ENCODE measurements at regions not wholly inside any gene's neighbourhood (a gene's known extent, or its start where the extent isn't known, plus 50 kb on each side); places are given as distances from the start of the nearest gene placed in this dataset.

DNA sequence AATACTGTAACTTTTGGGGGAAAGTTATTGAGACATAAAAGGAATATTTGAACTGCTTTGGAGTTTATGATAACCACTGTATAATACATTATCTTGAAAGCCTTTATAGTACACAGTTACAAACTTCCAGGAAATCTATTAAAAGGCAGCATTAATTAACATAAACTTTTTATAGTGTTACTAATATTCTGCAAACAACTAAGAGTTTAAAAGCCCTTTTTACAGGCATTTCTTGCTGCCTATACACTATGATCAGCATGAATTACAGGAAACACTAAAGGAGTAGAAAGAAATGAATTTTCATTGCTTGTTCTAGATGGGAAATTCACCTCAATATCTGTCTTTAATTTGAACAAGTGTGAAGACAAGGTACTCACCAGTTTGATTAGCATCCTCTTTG, 252.3 kb upstream of the ZFP64 start:
- CTCF ChIA-PET: no interaction called here
- in situ Hi-C loops (cut with MboI) (no loop called here), intact Hi-C loops (cut with micrococcal nuclease; ENCODE audit: unreplicated experiment) (no loop called here)
- ATAC-seq (no peak), FAIRE-seq (no peak), DNase-seq (ENCODE audit: low read depth, low spot score) (no peak)
- Histone ChIP-seq H3K9ac (ENCODE audit: control insufficient read depth, insufficient read depth, low read length) (no peak overlapping the region), H3K27ac (ENCODE audit: control insufficient read depth, insufficient read depth) (no peak overlapping the region), H3K79me2 (ENCODE audit: control insufficient read depth, insufficient read depth, low read length) (no peaks in the 10 kb centered on the region), H3K9me3 (replicated peaks; ENCODE audit: control insufficient read depth, insufficient read depth, low read length) (no peaks in the 10 kb centered on the region), H3K4me3 (no peak overlapping the region), H3K27me3 (replicated peaks in 1 of 2; ENCODE audit: control insufficient read depth in 2 of 2, insufficient read depth in 2 of 2, low read length in 1 of 2) (no peaks in the 10 kb centered on the region), H3K4me1 (ENCODE audit: control insufficient read depth, insufficient read depth, low read length) (no peaks in the 10 kb centered on the region), H2AFZ (ENCODE audit: control insufficient read depth, low read depth, low read length) (no peak overlapping the region), H4K20me1 (ENCODE audit: control insufficient read depth, insufficient read depth) (no peaks in the 10 kb centered on the region), H3K36me3 (ENCODE audit: control insufficient read depth in 2 of 2, insufficient read depth in 2 of 2, low read length in 1 of 2) (no peaks in the 10 kb centered on the region), H3K4me2 (ENCODE audit: control insufficient read depth, insufficient read depth) (no peak overlapping the region)
- RAD21 ChIA-PET (ENCODE audit: unreplicated experiment): no interaction called here
- no peak for TF ChIP-seq CREB1 (IDR thresholded peaks at IDR 0.05; ENCODE audit: low read depth)
- no peak for TF ChIP-seq TAF1 (IDR thresholded peaks at IDR 0.05; ENCODE audit: borderline replicate concordance, low read depth, low read length)
- no peak for TF ChIP-seq NBN (IDR thresholded peaks at IDR 0.05)
- no peak for TF ChIP-seq FOS (IDR thresholded peaks at IDR 0.05; ENCODE audit: borderline replicate concordance, extremely low read depth, insufficient read length)
- TF ChIP-seq IRF5 (IDR thresholded peaks at IDR 0.05; ENCODE audit: borderline replicate concordance): no peak
- TF ChIP-seq POLR2A (IDR thresholded peaks at IDR 0.05; ENCODE audit: low read depth, low read length): no peak
- no peak for TF ChIP-seq TBL1XR1 (IDR thresholded peaks at IDR 0.05; ENCODE audit: low read depth, low read length)
- no peak for TF ChIP-seq CREM (IDR thresholded peaks at IDR 0.05; ENCODE audit: low read depth)
- no peak for TF ChIP-seq KDM1A (IDR thresholded peaks at IDR 0.05; ENCODE audit: borderline replicate concordance)
- TF ChIP-seq STAT3 (IDR thresholded peaks at IDR 0.05; ENCODE audit: low read depth, low read length): no peak
- SMC1A ChIA-PET (ENCODE audit: uncharacterized antibody, unreplicated experiment): no interaction called here
- no TSS peak for BruUV-seq (replicated peaks)
- POLR2A ChIA-PET: no interaction called here

DNA sequence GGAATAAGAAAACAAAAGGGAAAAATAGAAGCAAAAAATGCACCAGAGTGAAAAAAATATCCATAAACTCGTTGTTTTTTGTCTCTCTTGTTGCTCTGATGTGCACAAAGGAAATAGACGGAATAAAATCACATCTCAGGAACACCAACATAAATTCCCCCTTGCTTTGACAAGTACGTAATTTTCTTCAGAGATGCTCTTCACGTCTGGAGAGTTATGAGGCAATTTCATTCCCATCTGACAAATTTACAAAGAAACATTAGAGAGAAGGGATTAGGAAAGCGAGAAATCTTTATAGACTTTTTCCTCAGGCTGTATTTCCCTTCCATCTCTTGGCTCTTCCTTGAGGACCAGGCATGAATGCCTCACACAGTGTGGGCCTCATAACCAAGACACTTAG, 250.1 kb upstream of the ZFP64 start:
- BruUV-seq (replicated peaks): no TSS peak
- no peaks in the 10 kb centered on the region for H4K20me1 ChIP-seq (ENCODE audit: control insufficient read depth, insufficient read depth)
- H2AFZ ChIP-seq (ENCODE audit: control insufficient read depth, low read depth, low read length): no peak overlapping the region
- H3K9me3 ChIP-seq (replicated peaks; ENCODE audit: control insufficient read depth, insufficient read depth, low read length): no peaks in the 10 kb centered on the region
- H3K4me2 ChIP-seq (ENCODE audit: control insufficient read depth, insufficient read depth): no peak overlapping the region
- H3K9ac ChIP-seq (ENCODE audit: control insufficient read depth, insufficient read depth, low read length): no peak overlapping the region
- intact Hi-C loops (cut with micrococcal nuclease; ENCODE audit: unreplicated experiment) (no loop called here), in situ Hi-C loops (cut with MboI) (no loop called here)
- H3K4me3 ChIP-seq: no peak overlapping the region
- 23% methylated on average over 5 of the region's 5 CpGs for WGBS (ENCODE audit: insufficient coverage, insufficient replicate concordance, low lambda C conversion rate, missing lambda C conversion rate)
- no peak overlapping the region for H3K27ac ChIP-seq (ENCODE audit: control insufficient read depth, insufficient read depth)
- H3K79me2 ChIP-seq (ENCODE audit: control insufficient read depth, insufficient read depth, low read length): no peaks in the 10 kb centered on the region
- FAIRE-seq: no peak
- RAD21 ChIA-PET (ENCODE audit: unreplicated experiment): no interaction called here
- H3K4me1 ChIP-seq (ENCODE audit: control insufficient read depth, insufficient read depth, low read length): no peaks in the 10 kb centered on the region
- CTCF ChIA-PET: no interaction called here
- POLR2A ChIA-PET: no interaction called here
- SMC1A ChIA-PET (ENCODE audit: uncharacterized antibody, unreplicated experiment): no interaction called here
- DNase-seq (ENCODE audit: low read depth, low spot score): no peak
- H3K36me3 ChIP-seq (ENCODE audit: control insufficient read depth in 2 of 2, insufficient read depth in 2 of 2, low read length in 1 of 2): no peaks in the 10 kb centered on the region
- H3K27me3 ChIP-seq (replicated peaks in 1 of 2; ENCODE audit: control insufficient read depth in 2 of 2, insufficient read depth in 2 of 2, low read length in 1 of 2): no peaks in the 10 kb centered on the region
- ATAC-seq: no peak
- TF ChIP-seq ZNF274 (IDR thresholded peaks at IDR 0.05; ENCODE audit: insufficient read depth, insufficient read length) (no peak), CUX1 (IDR thresholded peaks at IDR 0.05; ENCODE audit: insufficient replicate concordance, low read depth, low read length) (no peak), WRNIP1 (IDR thresholded peaks at IDR 0.05; ENCODE audit: borderline replicate concordance, low read depth, low read length) (no peak), STAT3 (IDR thresholded peaks at IDR 0.05; ENCODE audit: low read depth, low read length) (no peak)
- TF ChIP-seq, protein P1, sequence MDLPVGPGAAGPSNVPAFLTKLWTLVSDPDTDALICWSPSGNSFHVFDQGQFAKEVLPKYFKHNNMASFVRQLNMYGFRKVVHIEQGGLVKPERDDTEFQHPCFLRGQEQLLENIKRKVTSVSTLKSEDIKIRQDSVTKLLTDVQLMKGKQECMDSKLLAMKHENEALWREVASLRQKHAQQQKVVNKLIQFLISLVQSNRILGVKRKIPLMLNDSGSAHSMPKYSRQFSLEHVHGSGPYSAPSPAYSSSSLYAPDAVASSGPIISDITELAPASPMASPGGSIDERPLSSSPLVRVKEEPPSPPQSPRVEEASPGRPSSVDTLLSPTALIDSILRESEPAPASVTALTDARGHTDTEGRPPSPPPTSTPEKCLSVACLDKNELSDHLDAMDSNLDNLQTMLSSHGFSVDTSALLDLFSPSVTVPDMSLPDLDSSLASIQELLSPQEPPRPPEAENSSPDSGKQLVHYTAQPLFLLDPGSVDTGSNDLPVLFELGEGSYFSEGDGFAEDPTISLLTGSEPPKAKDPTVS (IDR thresholded peaks at IDR 0.05; ENCODE audit: low read depth, low read length): no peak

Data from GM12878 (cell line).